GM23338 (cell line): ENCODE measurements at regions not wholly inside any gene's neighbourhood (a gene's known extent, or its start where the extent isn't known, plus 50 kb on each side); places are given as distances from the start of the nearest gene placed in this dataset.

Experiments used
- ATAC-seq: fragments of 200-7000 bp; cut with Tn5 transposase; 3 replicates; pipeline ENCODE4 v1.9.1; 2020
- DNase-seq: peaks from one replicate; pipeline ENCODE4 v3.0.0-alpha.2; 2015; ENCODE audit warnings: low spot score
- H2AFZ ChIP-seq: fragments of 200-600 bp; sonication (generic); 2 replicates; pipeline ENCODE4 v1.8.0; 2016; ENCODE audit warnings: antibody characterized with exemption, mild to moderate bottlenecking, moderate library complexity
- H3F3A ChIP-seq: fragments of 200-600 bp; sonication (generic); replicated peaks from 2 replicates; pipeline ENCODE4 v1.8.0; 2017; ENCODE audit warnings: antibody characterized with exemption, mixed run types, low read depth
- H3K27ac ChIP-seq: fragments of 200-600 bp; sonication (generic); 2 replicates; pipeline ENCODE4 v1.6.1; 2016; ENCODE audit warnings: low read depth
- H3K27me3 ChIP-seq: fragments of 200-600 bp; sonication (generic); 2 replicates; pipeline ENCODE4 v1.8.0; 2016; ENCODE audit warnings: mild to moderate bottlenecking, mixed run types, moderate library complexity; ENCODE audit not compliant: insufficient read depth
- H3K36me3 ChIP-seq: fragments of 200-600 bp; sonication (generic); 2 replicates; pipeline ENCODE4 v1.8.0; 2016; ENCODE audit warnings: mild to moderate bottlenecking; ENCODE audit not compliant: insufficient read depth
- H3K4me1 ChIP-seq: fragments of 200-600 bp; sonication (generic); 2 replicates; pipeline ENCODE4 v1.8.0; 2016; ENCODE audit warnings: mild to moderate bottlenecking, moderate library complexity; ENCODE audit not compliant: insufficient read depth
- H3K4me2 ChIP-seq: fragments of 200-600 bp; sonication (generic); 2 replicates; pipeline ENCODE4 v1.7.1; 2017; ENCODE audit warnings: mixed run types
- H3K4me3 ChIP-seq: fragments of 200-600 bp; sonication (generic); 2 replicates; pipeline ENCODE4 v1.6.1; 2016; ENCODE audit warnings: mixed run types
- H3K79me2 ChIP-seq: fragments of 200-600 bp; sonication (generic); replicated peaks from 2 replicates; pipeline ENCODE4 v1.8.0; 2017; ENCODE audit warnings: mild to moderate bottlenecking; ENCODE audit not compliant: insufficient read depth
- H3K9me2 ChIP-seq: fragments of 200-600 bp; sonication (generic); 2 replicates; pipeline ENCODE4 v1.8.0; 2017; ENCODE audit not compliant: insufficient read depth
- H4K20me1 ChIP-seq: fragments of 200-600 bp; sonication (generic); replicated peaks from 2 replicates; pipeline ENCODE4 v1.8.0; 2017; ENCODE audit warnings: mild to moderate bottlenecking; ENCODE audit not compliant: insufficient read depth
- H3K27ac Mint-ChIP-seq: 2 replicates; pipeline ENCODE4 v1.8.0; 2020; ENCODE audit warnings: inconsistent platforms, mild to moderate bottlenecking, moderate library complexity, mixed read lengths
- H3K27me3 Mint-ChIP-seq: 3 replicates; pipeline ENCODE4 v1.8.0; 2022; ENCODE audit warnings: low read depth, mild to moderate bottlenecking, moderate library complexity, mixed read lengths, inconsistent platforms; ENCODE audit not compliant: insufficient read depth, poor library complexity
- H3K36me3 Mint-ChIP-seq: 3 replicates; pipeline ENCODE4 v1.8.0; 2021; ENCODE audit warnings: low read depth, mild to moderate bottlenecking, inconsistent platforms, moderate library complexity, mixed read lengths
- H3K4me1 Mint-ChIP-seq: 3 replicates; pipeline ENCODE4 v1.8.0; 2020; ENCODE audit warnings: mild to moderate bottlenecking, inconsistent platforms, mixed read lengths
- H3K4me3 Mint-ChIP-seq: 3 replicates; pipeline ENCODE4 v1.8.0; 2021; ENCODE audit warnings: moderate library complexity, mild to moderate bottlenecking, inconsistent platforms, mixed read lengths
- H3K9me3 Mint-ChIP-seq: 3 replicates; pipeline ENCODE4 v1.8.0; 2020; ENCODE audit warnings: moderate library complexity, mild to moderate bottlenecking, inconsistent platforms, mixed read lengths
- CREB1 ChIP-seq: fragments of 250-450 bp; sonication (Bioruptor Pico); IDR thresholded peaks from 2 replicates; pipeline ENCODE4 v1.5.0; 2020; ENCODE audit warnings: low read depth, mild to moderate bottlenecking, moderate library complexity
- CTCF ChIP-seq, 2 experiments: fragments of 200-600 bp in 1 of 2; sonication (generic) in 1 of 2; conservative IDR thresholded peaks; 2 replicates each; pipeline versions ENCODE4 v1.5.1 to v1.6.1; 2016 to 2017; ENCODE audit warnings: antibody characterized with exemption in 2 of 2, low read depth in 2 of 2, mild to moderate bottlenecking in 2 of 2, moderate library complexity in 1 of 2
- EZH2 ChIP-seq: fragments of 200-600 bp; sonication (generic); IDR thresholded peaks from one replicate; pipeline ENCODE4 v1.8.0; 2017; ENCODE audit warnings: antibody characterized with exemption, mild to moderate bottlenecking, low read depth; ENCODE audit not compliant: unreplicated experiment
- EZH2phosphoT487 ChIP-seq: fragments of 200-600 bp; sonication (generic); IDR thresholded peaks from one replicate; pipeline ENCODE4 v1.8.1; 2018; ENCODE audit warnings: antibody characterized with exemption; ENCODE audit not compliant: unreplicated experiment
- JUNB ChIP-seq: IDR thresholded peaks from one replicate; pipeline ENCODE4 v1.6.1; 2016; ENCODE audit warnings: antibody characterized with exemption; ENCODE audit not compliant: unreplicated experiment
- NANOG ChIP-seq: IDR thresholded peaks from 2 replicates; pipeline ENCODE4 v1.6.1; 2016; ENCODE audit warnings: antibody characterized with exemption, borderline replicate concordance
- POLR2AphosphoS5 ChIP-seq: IDR thresholded peaks from 2 replicates; pipeline ENCODE4 v1.6.1; 2016; ENCODE audit warnings: antibody characterized with exemption, low read depth
- STAT1 ChIP-seq: IDR thresholded peaks from one replicate; pipeline ENCODE4 v1.6.1; 2016; ENCODE audit warnings: antibody characterized with exemption; ENCODE audit not compliant: unreplicated experiment
- ZNF114 ChIP-seq: fragments of 250-450 bp; sonication (Bioruptor Pico); IDR thresholded peaks from 2 replicates; pipeline ENCODE4 v1.5.0; 2020; ENCODE audit warnings: mild to moderate bottlenecking, moderate library complexity
- ZNF331 ChIP-seq: fragments of 250-450 bp; sonication (Bioruptor Pico); IDR thresholded peaks from 2 replicates; pipeline ENCODE4 v1.5.0; 2020; ENCODE audit warnings: low read depth, mild to moderate bottlenecking, moderate library complexity
- ZNF462 ChIP-seq: fragments of 250-450 bp; sonication (Bioruptor Pico); IDR thresholded peaks from 2 replicates; pipeline ENCODE4 v1.5.0; 2020; ENCODE audit warnings: mild to moderate bottlenecking, moderate library complexity
- TF ChIP-seq, protein P1 (sequence below): IDR thresholded peaks from 2 replicates; pipeline ENCODE4 v1.6.1; 2016; ENCODE audit warnings: antibody characterized with exemption
- TF ChIP-seq, protein P2 (sequence below): IDR thresholded peaks from one replicate; pipeline ENCODE4 v1.6.1; 2018; ENCODE audit warnings: antibody characterized with exemption; ENCODE audit not compliant: unreplicated experiment

- no peaks in the 10 kb centered on the region for H3K27me3 ChIP-seq
- Mint-ChIP-seq H3K4me3 (no peak overlapping the region), H3K4me1 (peaks cover 7% of the 10 kb centered on the region; the same call in 2 of the 3 replicates), H3K36me3 (no peaks in the 10 kb centered on the region), H3K9me3 (peaks cover 2% of the 10 kb centered on the region; the same call in 2 of the 3 replicates), H3K27me3 (no peaks in the 10 kb centered on the region), H3K27ac (no peak overlapping the region)
- no peaks in the 10 kb centered on the region for H4K20me1 ChIP-seq
- ATAC-seq = no peak
- H3K9me2 ChIP-seq = peaks cover 8% of the 10 kb centered on the region; the same call in 1 of the 2 replicates
- H3K4me2 ChIP-seq = no peak overlapping the region
- 0 out of 2 replicates have a peak overlapping the region, but pooled peaks have one; percentile 18 for H2AFZ ChIP-seq
- H3K4me3 ChIP-seq = no peak overlapping the region
- no peaks in the 10 kb centered on the region for H3K79me2 ChIP-seq
- DNase-seq = no peak
- H3K36me3 ChIP-seq = no peaks in the 10 kb centered on the region
- no peak overlapping the region for H3K27ac ChIP-seq
- H3F3A ChIP-seq = no peaks in the 10 kb centered on the region
- TF ChIP-seq CTCF (conservative IDR thresholded peaks at IDR 0.05; ENCODE audit: low read depth in 2 of 2) (no peak), ZNF114 (no peak), EZH2phosphoT487 (no peak), STAT1 (no peak), NANOG (no peak), CREB1 (no peak), EZH2 (no peak), POLR2AphosphoS5 (no peak), ZNF462 (CRISPR knock-in tag) (no peak), JUNB (no peak), ZNF331 (CRISPR knock-in tag) (no peak)
- TF ChIP-seq, protein P1, sequence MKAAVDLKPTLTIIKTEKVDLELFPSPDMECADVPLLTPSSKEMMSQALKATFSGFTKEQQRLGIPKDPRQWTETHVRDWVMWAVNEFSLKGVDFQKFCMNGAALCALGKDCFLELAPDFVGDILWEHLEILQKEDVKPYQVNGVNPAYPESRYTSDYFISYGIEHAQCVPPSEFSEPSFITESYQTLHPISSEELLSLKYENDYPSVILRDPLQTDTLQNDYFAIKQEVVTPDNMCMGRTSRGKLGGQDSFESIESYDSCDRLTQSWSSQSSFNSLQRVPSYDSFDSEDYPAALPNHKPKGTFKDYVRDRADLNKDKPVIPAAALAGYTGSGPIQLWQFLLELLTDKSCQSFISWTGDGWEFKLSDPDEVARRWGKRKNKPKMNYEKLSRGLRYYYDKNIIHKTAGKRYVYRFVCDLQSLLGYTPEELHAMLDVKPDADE = no peak
- TF ChIP-seq, protein P2, sequence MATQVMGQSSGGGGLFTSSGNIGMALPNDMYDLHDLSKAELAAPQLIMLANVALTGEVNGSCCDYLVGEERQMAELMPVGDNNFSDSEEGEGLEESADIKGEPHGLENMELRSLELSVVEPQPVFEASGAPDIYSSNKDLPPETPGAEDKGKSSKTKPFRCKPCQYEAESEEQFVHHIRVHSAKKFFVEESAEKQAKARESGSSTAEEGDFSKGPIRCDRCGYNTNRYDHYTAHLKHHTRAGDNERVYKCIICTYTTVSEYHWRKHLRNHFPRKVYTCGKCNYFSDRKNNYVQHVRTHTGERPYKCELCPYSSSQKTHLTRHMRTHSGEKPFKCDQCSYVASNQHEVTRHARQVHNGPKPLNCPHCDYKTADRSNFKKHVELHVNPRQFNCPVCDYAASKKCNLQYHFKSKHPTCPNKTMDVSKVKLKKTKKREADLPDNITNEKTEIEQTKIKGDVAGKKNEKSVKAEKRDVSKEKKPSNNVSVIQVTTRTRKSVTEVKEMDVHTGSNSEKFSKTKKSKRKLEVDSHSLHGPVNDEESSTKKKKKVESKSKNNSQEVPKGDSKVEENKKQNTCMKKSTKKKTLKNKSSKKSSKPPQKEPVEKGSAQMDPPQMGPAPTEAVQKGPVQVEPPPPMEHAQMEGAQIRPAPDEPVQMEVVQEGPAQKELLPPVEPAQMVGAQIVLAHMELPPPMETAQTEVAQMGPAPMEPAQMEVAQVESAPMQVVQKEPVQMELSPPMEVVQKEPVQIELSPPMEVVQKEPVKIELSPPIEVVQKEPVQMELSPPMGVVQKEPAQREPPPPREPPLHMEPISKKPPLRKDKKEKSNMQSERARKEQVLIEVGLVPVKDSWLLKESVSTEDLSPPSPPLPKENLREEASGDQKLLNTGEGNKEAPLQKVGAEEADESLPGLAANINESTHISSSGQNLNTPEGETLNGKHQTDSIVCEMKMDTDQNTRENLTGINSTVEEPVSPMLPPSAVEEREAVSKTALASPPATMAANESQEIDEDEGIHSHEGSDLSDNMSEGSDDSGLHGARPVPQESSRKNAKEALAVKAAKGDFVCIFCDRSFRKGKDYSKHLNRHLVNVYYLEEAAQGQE = no peak
- H3K4me1 ChIP-seq = no peaks in the 10 kb centered on the region
Measured at GRCh38 chr13:31385540-31385939, 185.8 kb downstream of the B3GLCT start.
